CD4-positive, alpha-beta T cell (primary cell): ENCODE measurements at regions not wholly inside any gene's neighbourhood (a gene's known extent, or its start where the extent isn't known, plus 50 kb on each side); places are given as distances from the start of the nearest gene placed in this dataset.

Experiments
- ATAC-seq: fragments of 200-7000 bp; cut with Tn5 transposase; one replicate; pipeline ENCODE4 v1.10.0; 2022; ENCODE audit warnings: mild to moderate bottlenecking; ENCODE audit not compliant: poor library complexity
- CTCF ChIA-PET: fragments of 350-600 bp; sonication (Branson Sonifier 250); formaldehyde crosslinking; loops from one replicate; lab custom pipeline; 2021; ENCODE audit warnings: antibody characterized with exemption, inconsistent platforms; lab: Charles Lee
- POLR2A ChIA-PET: fragments of 350-600 bp; sonication (Branson Sonifier 250); formaldehyde crosslinking; loops from one replicate; lab custom pipeline; 2021; ENCODE audit warnings: antibody characterized with exemption, inconsistent platforms; lab: Charles Lee
- DNase-seq, 14 experiments: peaks; one replicate each; pipeline ENCODE4 v3.0.0-alpha.2; 2013 to 2020; ENCODE audit warnings: mixed read lengths in 2 of 14
- H3K27ac ChIP-seq, 2 donors: one replicate each; pipeline versions ENCODE4 v1.5.1 to v1.7.0; 2013; ENCODE audit warnings: low read length in 2 of 2, low read depth in 1 of 2, mild to moderate bottlenecking in 1 of 2
- H3K27me3 ChIP-seq, 2 experiments: 1 replicate in 1 of 2; 2 replicates in 1 of 2; pipeline versions ENCODE4 v1.6.1 to v1.7.0; 2013; ENCODE audit warnings: low read length in 2 of 2, control low read depth in 1 of 2, mild to moderate bottlenecking in 1 of 2, moderate library complexity in 1 of 2; ENCODE audit not compliant: insufficient read depth in 2 of 2, control insufficient read depth in 1 of 2
- H3K36me3 ChIP-seq: one replicate; pipeline ENCODE4 v1.6.1; 2013; ENCODE audit warnings: low read length, control low read depth; ENCODE audit not compliant: insufficient read depth
- H3K4me1 ChIP-seq: one replicate; pipeline ENCODE4 v1.6.1; 2013; ENCODE audit warnings: low read length, control low read depth; ENCODE audit not compliant: insufficient read depth
- H3K4me3 ChIP-seq: one replicate; pipeline ENCODE4 v1.5.1; 2013; ENCODE audit warnings: mild to moderate bottlenecking, low read length, moderate library complexity
- H3K9me3 ChIP-seq, 2 experiments: 1 replicate in 1 of 2; 2 replicates in 1 of 2; pipeline versions ENCODE4 v1.6.1 to v1.7.0; 2013; ENCODE audit warnings: low read length in 2 of 2, mild to moderate bottlenecking in 2 of 2, control low read depth in 1 of 2, moderate library complexity in 1 of 2; ENCODE audit not compliant: control insufficient read depth in 1 of 2, insufficient read depth in 1 of 2
- H3K27ac Mint-ChIP-seq: one replicate; pipeline ENCODE4 v1.8.0; 2020; ENCODE audit warnings: mixed read lengths
- H3K27me3 Mint-ChIP-seq: one replicate; pipeline ENCODE4 v1.8.0; 2021; ENCODE audit warnings: mixed read lengths
- H3K36me3 Mint-ChIP-seq: one replicate; pipeline ENCODE4 v1.8.0; 2021; ENCODE audit warnings: low read depth, mixed read lengths
- H3K4me1 Mint-ChIP-seq: one replicate; pipeline ENCODE4 v1.8.0; 2021; ENCODE audit warnings: low read depth, mixed read lengths
- H3K4me3 Mint-ChIP-seq: one replicate; pipeline ENCODE4 v1.8.0; 2020; ENCODE audit warnings: mild to moderate bottlenecking, mixed read lengths
- H3K9me3 Mint-ChIP-seq: one replicate; pipeline ENCODE4 v1.8.0; 2020; ENCODE audit warnings: mixed read lengths
- CTCF ChIP-seq: fragments of 200-600 bp; IDR thresholded peaks from one replicate; pipeline ENCODE4 v1.8.0; 2022; ENCODE audit warnings: antibody characterized with exemption, mild to moderate bottlenecking
- intact Hi-C, 2 experiments: fragments of 100-400 bp; cut with DNase I in 1 of 2; cut with micrococcal nuclease in 1 of 2; formaldehyde crosslinking; loops; one replicate each; pipeline versions ENCODE4 v1.15.1 to v1.9.0; 2023 to 2025; cut with DNase I, micrococcal nuclease

GRCh38 chr11:130774703-130775102 lies 141.6 kb downstream of the SNX19 start:
- no peaks in the 10 kb centered on the region for H3K9me3 Mint-ChIP-seq
- no peaks in the 10 kb centered on the region for H3K36me3 Mint-ChIP-seq
- Histone ChIP-seq H3K36me3 (no peaks in the 10 kb centered on the region), H3K9me3 (peaks cover 0 to 7% of the 10 kb centered on the region in 2 experiments), H3K4me3 (no peak overlapping the region), H3K4me1 (no peaks in the 10 kb centered on the region), H3K27ac (no peak overlapping the region), H3K27me3 (no peaks in the 10 kb centered on the region)
- CTCF ChIA-PET, result no interaction called here
- H3K27me3 Mint-ChIP-seq, result peaks cover 5% of the 10 kb centered on the region
- H3K4me3 Mint-ChIP-seq, result no peak overlapping the region
- no peak overlapping the region for H3K27ac Mint-ChIP-seq
- intact Hi-C loops, result no loop called here
- ATAC-seq (no peak), DNase-seq (no peak)
- no peaks in the 10 kb centered on the region for H3K4me1 Mint-ChIP-seq
- POLR2A ChIA-PET, result no interaction called here
- TF ChIP-seq CTCF, result no peak

- intact Hi-C loops, result no loop called here
- no peak overlapping the region for H3K4me3 ChIP-seq
- peaks cover 0 to 7% of the 10 kb centered on the region in 2 experiments for H3K9me3 ChIP-seq
- no peaks in the 10 kb centered on the region for H3K4me1 Mint-ChIP-seq
- no peaks in the 10 kb centered on the region for H3K9me3 Mint-ChIP-seq
- peaks cover 5% of the 10 kb centered on the region for H3K27me3 Mint-ChIP-seq
- H3K27me3 ChIP-seq, result no peaks in the 10 kb centered on the region
- H3K27ac ChIP-seq, result no peak overlapping the region
- DNase-seq, result no peak
- no peak overlapping the region for H3K4me3 Mint-ChIP-seq
- no peak overlapping the region for H3K27ac Mint-ChIP-seq
- no peak for ATAC-seq
- no peaks in the 10 kb centered on the region for H3K36me3 Mint-ChIP-seq
- H3K36me3 ChIP-seq, result no peaks in the 10 kb centered on the region
- ChIA-PET POLR2A (no interaction called here), CTCF (no interaction called here)
- no peak for TF ChIP-seq CTCF
- H3K4me1 ChIP-seq, result no peaks in the 10 kb centered on the region
Measured at GRCh38 chr11:130775306-130776060, 140.8 kb downstream of the SNX19 start.

- POLR2A ChIA-PET, result no interaction called here
- CTCF ChIA-PET, result no interaction called here
Measured at GRCh38 chr11:130776061-130776419, 140.2 kb downstream of the SNX19 start.

More at GRCh38 chr11:130776061-130776419, 140.2 kb downstream of the SNX19 start:
- no peak for DNase-seq
- Mint-ChIP-seq H3K4me3 (no peak overlapping the region), H3K27ac (no peak overlapping the region), H3K9me3 (no peaks in the 10 kb centered on the region), H3K27me3 (peaks cover 5% of the 10 kb centered on the region), H3K4me1 (no peaks in the 10 kb centered on the region), H3K36me3 (no peaks in the 10 kb centered on the region)
- no peak overlapping the region for H3K27ac ChIP-seq
- no peak overlapping the region for H3K4me3 ChIP-seq
- intact Hi-C loops, result no loop called here
- peaks cover 0 to 7% of the 10 kb centered on the region in 2 experiments for H3K9me3 ChIP-seq
- no peaks in the 10 kb centered on the region for H3K27me3 ChIP-seq
- H3K36me3 ChIP-seq, result no peaks in the 10 kb centered on the region
- no peaks in the 10 kb centered on the region for H3K4me1 ChIP-seq
- TF ChIP-seq CTCF, result no peak
- ATAC-seq, result no peak
